Panc1 (cell line): ENCODE measurements at regions not wholly inside any gene's neighbourhood (a gene's known extent, or its start where the extent isn't known, plus 50 kb on each side); places are given as distances from the start of the nearest gene placed in this dataset.

Source experiments
- ATAC-seq: fragments of 200-7000 bp; cut with Tn5 transposase; 2 replicates; pipeline ENCODE4 v1.9.1; 2020; ENCODE audit warnings: mild to moderate bottlenecking, moderate library complexity
- BruUV-seq: library from RNA; stranded (reverse); fragments of 400-500 nt; replicated peaks from 2 replicates; lab custom pipeline; 2021; lab: Mats Ljungman, UMichigan
- CTCF ChIA-PET: fragments of 300-600 bp; sonication (Branson Sonifier 250); formaldehyde crosslinking; loops from one replicate; lab custom pipeline; 2022; ENCODE audit warnings: antibody characterized with exemption; lab: Charles Lee
- POLR2A ChIA-PET: fragments of 300-600 bp; sonication (Branson Sonifier 250); formaldehyde crosslinking; loops from one replicate; lab custom pipeline; 2022; ENCODE audit warnings: antibody characterized with exemption; lab: Charles Lee
- DNase-seq: peaks from one replicate; pipeline ENCODE4 v3.0.0-alpha.2; 2010; ENCODE audit warnings: low read depth, low spot score
- H3K27ac ChIP-seq: 2 replicates; pipeline ENCODE4 v1.5.1; 2011; ENCODE audit warnings: mild to moderate bottlenecking, low read length, inconsistent platforms
- H3K27me3 ChIP-seq: fragments of 200-500 bp; sonication (Bioruptor generic); 2 replicates; pipeline ENCODE4 v1.6.0; 2014; ENCODE audit warnings: low read length, inconsistent platforms; ENCODE audit not compliant: control insufficient read depth, insufficient read depth
- H3K36me3 ChIP-seq: fragments of 200-500 bp; sonication (Bioruptor generic); 2 replicates; pipeline ENCODE4 v1.5.1; 2014; ENCODE audit warnings: inconsistent platforms, mild to moderate bottlenecking, low read length, moderate library complexity; ENCODE audit not compliant: control insufficient read depth, insufficient read depth
- H3K4me1 ChIP-seq: 2 replicates; pipeline ENCODE4 v1.5.1; 2011; ENCODE audit warnings: inconsistent platforms, mild to moderate bottlenecking, low read length, moderate library complexity; ENCODE audit not compliant: control insufficient read depth, insufficient read depth
- H3K4me3 ChIP-seq, 2 experiments: 2 replicates each; pipeline ENCODE4 v1.5.1; 2011 to 2012; ENCODE audit warnings: low read depth in 2 of 2, low read length in 2 of 2, mild to moderate bottlenecking in 2 of 2, inconsistent platforms in 1 of 2, moderate library complexity in 1 of 2
- H3K9me3 ChIP-seq: fragments of 200-500 bp; sonication (Bioruptor generic); 2 replicates; pipeline ENCODE4 v1.5.1; 2014; ENCODE audit warnings: low read depth, mild to moderate bottlenecking, inconsistent platforms, low read length, moderate library complexity; ENCODE audit not compliant: control insufficient read depth, insufficient read depth
- POLR2AphosphoS5 ChIP-seq: IDR thresholded peaks from 2 replicates; pipeline ENCODE4 v1.6.1; 2012; ENCODE audit warnings: mild to moderate bottlenecking, low read depth, low read length, moderate library complexity
- SIN3A ChIP-seq: IDR thresholded peaks from 2 replicates; pipeline ENCODE4 v1.6.1; 2012; ENCODE audit warnings: low read depth, mild to moderate bottlenecking, low read length, moderate library complexity, borderline replicate concordance; ENCODE audit not compliant: insufficient read depth
- TCF7L2 ChIP-seq: IDR thresholded peaks from 2 replicates; pipeline ENCODE4 v1.6.1; 2011; ENCODE audit warnings: mild to moderate bottlenecking, low read depth, low read length, inconsistent platforms
- in situ Hi-C: cut with HindIII; loops from 2 replicates; pipeline ENCODE4 v1.10.0; 2016; ENCODE audit warnings: low sequenced_read_pairs, low pct_unique_long_range_greater_than_20kb
- intact Hi-C: fragments of 100-400 bp; cut with micrococcal nuclease; formaldehyde crosslinking; loops from one replicate; pipeline ENCODE4 v1.10.0; 2022; ENCODE audit not compliant: unreplicated experiment
- TF ChIP-seq, protein P1 (sequence below): fragments of 450-650 bp; IDR thresholded peaks from 2 replicates; pipeline ENCODE4 v1.5.1; 2017; ENCODE audit warnings: mild to moderate bottlenecking
- TF ChIP-seq, protein P2 (sequence below), 2 experiments: IDR thresholded peaks; 2 replicates each; pipeline ENCODE4 v1.6.1; 2011 to 2012; ENCODE audit warnings: low read depth in 2 of 2, control low read depth in 1 of 2, low read length in 1 of 2, mild to moderate bottlenecking in 1 of 2, moderate library complexity in 1 of 2; ENCODE audit not compliant: insufficient read depth in 1 of 2

DNA sequence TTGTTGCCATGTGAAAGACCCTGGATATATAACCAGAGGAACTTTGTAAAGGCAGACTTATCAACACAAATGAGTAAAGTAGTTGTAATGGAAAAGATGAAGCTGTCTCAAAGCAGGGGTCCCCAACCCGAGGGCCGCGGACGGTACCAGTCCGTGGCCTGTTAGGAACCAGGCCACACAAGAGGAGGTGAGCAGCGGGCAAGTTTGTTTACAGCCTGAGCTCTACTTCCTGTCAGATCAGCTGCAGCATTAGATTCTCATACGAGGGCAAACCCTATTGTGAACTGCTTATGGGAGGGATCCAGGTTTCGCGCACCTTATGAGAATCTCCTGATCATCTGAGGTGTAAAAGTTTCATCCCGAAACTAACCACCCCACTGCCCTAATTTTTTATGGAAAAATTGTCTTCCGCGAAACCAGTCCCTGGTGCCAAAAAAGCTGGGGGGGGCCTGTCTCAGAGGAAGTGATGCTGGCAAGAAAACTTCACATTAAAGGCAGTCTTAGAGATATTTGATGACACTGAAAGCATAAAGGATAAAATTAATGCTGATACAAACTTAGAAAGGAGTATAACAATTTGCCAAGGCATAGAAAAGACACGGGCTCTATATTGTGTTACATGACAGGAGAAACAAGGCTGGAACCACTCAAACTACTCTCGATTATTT lies 57.5 kb upstream of the MSTN start:
- ChIA-PET CTCF (interaction anchor here (0.7 kb wide), 1 partner anchor 14 kb away, joined by 3 read pairs; no protein-coding TSS in a partner anchor), POLR2A (interaction anchor here (0.6 kb wide), 2 partner anchors 68 to 1171 kb away, joined by 3 to 6 read pairs; no protein-coding TSS in a partner anchor)
- H3K27ac ChIP-seq: no peak overlapping the region
- no peaks in the 10 kb centered on the region; the same call in 1 of the 2 replicates for H3K27me3 ChIP-seq
- BruUV-seq: no TSS peak
- no peaks in the 10 kb centered on the region for H3K36me3 ChIP-seq
- no peaks in the 10 kb centered on the region; the same call in 1 of the 2 replicates for H3K4me1 ChIP-seq
- intact Hi-C loops: no loop called here
- no peak overlapping the region for H3K4me3 ChIP-seq
- in situ Hi-C loops: no loop called here
- TF ChIP-seq, protein P1, sequence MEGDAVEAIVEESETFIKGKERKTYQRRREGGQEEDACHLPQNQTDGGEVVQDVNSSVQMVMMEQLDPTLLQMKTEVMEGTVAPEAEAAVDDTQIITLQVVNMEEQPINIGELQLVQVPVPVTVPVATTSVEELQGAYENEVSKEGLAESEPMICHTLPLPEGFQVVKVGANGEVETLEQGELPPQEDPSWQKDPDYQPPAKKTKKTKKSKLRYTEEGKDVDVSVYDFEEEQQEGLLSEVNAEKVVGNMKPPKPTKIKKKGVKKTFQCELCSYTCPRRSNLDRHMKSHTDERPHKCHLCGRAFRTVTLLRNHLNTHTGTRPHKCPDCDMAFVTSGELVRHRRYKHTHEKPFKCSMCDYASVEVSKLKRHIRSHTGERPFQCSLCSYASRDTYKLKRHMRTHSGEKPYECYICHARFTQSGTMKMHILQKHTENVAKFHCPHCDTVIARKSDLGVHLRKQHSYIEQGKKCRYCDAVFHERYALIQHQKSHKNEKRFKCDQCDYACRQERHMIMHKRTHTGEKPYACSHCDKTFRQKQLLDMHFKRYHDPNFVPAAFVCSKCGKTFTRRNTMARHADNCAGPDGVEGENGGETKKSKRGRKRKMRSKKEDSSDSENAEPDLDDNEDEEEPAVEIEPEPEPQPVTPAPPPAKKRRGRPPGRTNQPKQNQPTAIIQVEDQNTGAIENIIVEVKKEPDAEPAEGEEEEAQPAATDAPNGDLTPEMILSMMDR: no peak
- no peak for TF ChIP-seq TCF7L2
- TF ChIP-seq, protein P2, sequence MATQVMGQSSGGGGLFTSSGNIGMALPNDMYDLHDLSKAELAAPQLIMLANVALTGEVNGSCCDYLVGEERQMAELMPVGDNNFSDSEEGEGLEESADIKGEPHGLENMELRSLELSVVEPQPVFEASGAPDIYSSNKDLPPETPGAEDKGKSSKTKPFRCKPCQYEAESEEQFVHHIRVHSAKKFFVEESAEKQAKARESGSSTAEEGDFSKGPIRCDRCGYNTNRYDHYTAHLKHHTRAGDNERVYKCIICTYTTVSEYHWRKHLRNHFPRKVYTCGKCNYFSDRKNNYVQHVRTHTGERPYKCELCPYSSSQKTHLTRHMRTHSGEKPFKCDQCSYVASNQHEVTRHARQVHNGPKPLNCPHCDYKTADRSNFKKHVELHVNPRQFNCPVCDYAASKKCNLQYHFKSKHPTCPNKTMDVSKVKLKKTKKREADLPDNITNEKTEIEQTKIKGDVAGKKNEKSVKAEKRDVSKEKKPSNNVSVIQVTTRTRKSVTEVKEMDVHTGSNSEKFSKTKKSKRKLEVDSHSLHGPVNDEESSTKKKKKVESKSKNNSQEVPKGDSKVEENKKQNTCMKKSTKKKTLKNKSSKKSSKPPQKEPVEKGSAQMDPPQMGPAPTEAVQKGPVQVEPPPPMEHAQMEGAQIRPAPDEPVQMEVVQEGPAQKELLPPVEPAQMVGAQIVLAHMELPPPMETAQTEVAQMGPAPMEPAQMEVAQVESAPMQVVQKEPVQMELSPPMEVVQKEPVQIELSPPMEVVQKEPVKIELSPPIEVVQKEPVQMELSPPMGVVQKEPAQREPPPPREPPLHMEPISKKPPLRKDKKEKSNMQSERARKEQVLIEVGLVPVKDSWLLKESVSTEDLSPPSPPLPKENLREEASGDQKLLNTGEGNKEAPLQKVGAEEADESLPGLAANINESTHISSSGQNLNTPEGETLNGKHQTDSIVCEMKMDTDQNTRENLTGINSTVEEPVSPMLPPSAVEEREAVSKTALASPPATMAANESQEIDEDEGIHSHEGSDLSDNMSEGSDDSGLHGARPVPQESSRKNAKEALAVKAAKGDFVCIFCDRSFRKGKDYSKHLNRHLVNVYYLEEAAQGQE (IDR thresholded peaks at IDR 0.05; ENCODE audit: insufficient read depth in 1 of 2, low read depth in 2 of 2, low read length in 1 of 2): no peak
- TF ChIP-seq SIN3A: no peak
- no peak for TF ChIP-seq POLR2AphosphoS5
- DNase-seq: no peak
- ATAC-seq: no peak
- H3K9me3 ChIP-seq: no peaks in the 10 kb centered on the region

DNA sequence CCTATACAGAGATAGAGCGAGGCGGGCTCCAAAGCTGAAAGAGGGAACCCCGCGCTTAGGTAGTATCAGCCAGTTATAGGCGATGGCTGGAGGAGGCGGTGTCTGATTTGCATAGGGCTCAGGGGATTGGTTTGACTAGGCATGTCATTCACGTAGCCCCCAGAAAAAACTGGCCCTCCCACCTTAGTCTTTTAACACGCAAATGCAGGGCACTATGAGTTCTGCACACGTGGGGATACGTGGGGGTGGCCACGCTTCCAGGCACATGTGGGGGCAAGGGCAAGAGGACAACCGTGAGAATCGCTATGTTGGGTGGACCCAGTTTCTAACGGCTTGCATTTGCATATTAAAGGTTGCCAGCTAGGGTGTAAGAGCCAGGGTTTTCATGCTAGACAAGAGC lies 56.7 kb upstream of the MSTN start:
- H3K27me3 ChIP-seq: no peaks in the 10 kb centered on the region; the same call in 1 of the 2 replicates
- CTCF ChIA-PET: no interaction called here
- TF ChIP-seq TCF7L2 (no peak), SIN3A (no peak), POLR2AphosphoS5 (no peak)
- TF ChIP-seq, protein P2 (IDR thresholded peaks at IDR 0.05; ENCODE audit: insufficient read depth in 1 of 2, low read depth in 2 of 2, low read length in 1 of 2): no peak
- TF ChIP-seq, protein P1: no peak
- no peaks in the 10 kb centered on the region for H3K36me3 ChIP-seq
- intact Hi-C loops: no loop called here
- no peak overlapping the region for H3K4me3 ChIP-seq
- POLR2A ChIA-PET: no interaction called here
- in situ Hi-C loops: no loop called here
- H3K4me1 ChIP-seq: no peaks in the 10 kb centered on the region
- H3K27ac ChIP-seq: no peak overlapping the region
- no peaks in the 10 kb centered on the region for H3K9me3 ChIP-seq
- ATAC-seq: no peak
- DNase-seq: no peak
- BruUV-seq: no TSS peak
